GM12874 (cell line): ENCODE measurements at regions not wholly inside any gene's neighbourhood (a gene's known extent, or its start where the extent isn't known, plus 50 kb on each side); places are given as distances from the start of the nearest gene placed in this dataset.

Experiments used
- CTCF ChIP-seq: IDR thresholded peaks from 2 replicates; pipeline ENCODE4 v1.5.1; 2011; ENCODE audit warnings: low read depth, mild to moderate bottlenecking, control low read depth, low read length, moderate library complexity; ENCODE audit not compliant: insufficient read depth

DNA sequence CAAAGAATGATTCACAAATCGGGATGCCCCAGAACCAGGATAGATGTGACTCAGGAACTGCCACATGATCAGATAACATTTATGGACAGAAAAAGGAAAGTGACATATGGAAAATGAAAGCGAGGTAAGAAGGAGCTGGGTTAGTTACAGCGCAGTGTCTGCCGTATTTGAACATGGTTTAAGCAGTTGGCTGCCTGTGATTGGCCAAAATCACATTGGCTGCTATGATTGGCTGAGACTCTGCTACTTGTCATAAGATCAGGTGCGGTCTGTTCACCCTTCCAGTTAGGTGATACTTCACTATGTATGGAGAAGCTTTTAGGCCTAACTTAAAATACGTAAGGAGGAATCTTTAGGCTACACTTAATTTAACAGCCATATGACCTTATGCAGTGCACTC, 322.7 kb upstream of the HAND2 start:
- no peak for TF ChIP-seq CTCF

GRCh38 chr4:173845580-173845979, 315.6 kb upstream of the HAND2 start:
- no peak for TF ChIP-seq CTCF

DNA sequence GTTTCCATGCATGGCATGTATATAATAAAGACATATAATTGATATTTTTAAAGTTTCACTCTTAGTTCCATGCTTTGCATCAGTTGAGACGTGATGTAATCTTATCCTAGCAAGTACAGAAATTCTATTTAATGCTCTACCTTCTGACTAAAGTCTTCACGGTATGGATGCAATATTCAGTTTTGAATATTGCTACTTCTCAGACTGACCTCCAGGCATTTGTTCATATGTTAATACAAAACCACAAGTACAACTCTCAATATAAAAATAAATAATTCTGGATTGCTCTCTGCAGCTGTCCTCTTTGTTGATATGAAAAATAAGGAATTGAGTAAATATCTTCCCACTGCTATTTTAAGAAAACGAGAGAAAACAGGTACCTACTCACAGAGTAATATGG, 309.8 kb upstream of the HAND2 start:
- TF ChIP-seq CTCF: no peak

- no peak for TF ChIP-seq CTCF
These were observed 307.5 kb upstream of the HAND2 start for GRCh38 chr4:173837517-173837916.

GRCh38 chr4:173835903-173836302, 305.9 kb upstream of the HAND2 start:
- no peak for TF ChIP-seq CTCF

- TF ChIP-seq CTCF: no peak
These were observed 304.1 kb upstream of the HAND2 start for GRCh38 chr4:173834151-173834550.

- no peak for TF ChIP-seq CTCF
These were observed 299.5 kb upstream of the HAND2 start for GRCh38 chr4:173829565-173829964.

DNA sequence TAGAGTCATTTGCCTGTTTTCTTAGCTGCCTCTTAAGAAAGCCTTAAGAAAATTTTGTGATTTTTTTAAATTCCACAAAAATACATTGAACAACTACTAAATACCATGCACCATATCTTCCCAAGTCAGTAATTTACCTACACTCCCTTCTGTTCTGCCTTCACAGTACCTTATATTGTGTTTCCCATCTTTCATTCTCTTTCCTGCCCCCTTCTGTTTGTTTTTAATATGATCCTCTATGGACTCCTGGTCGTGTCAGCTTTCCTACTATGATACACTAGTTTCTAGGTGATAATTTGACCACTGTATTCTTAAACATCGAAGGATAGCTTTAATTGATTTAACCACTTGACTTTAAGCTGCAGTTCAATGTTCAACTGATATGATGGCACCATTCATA, 297.7 kb upstream of the HAND2 start:
- no peak for TF ChIP-seq CTCF
